GM19240 (cell line): ENCODE measurements at regions not wholly inside any gene's neighbourhood (a gene's known extent, or its start where the extent isn't known, plus 50 kb on each side); places are given as distances from the start of the nearest gene placed in this dataset.

Experiments used
- DNase-seq: peaks from one replicate; pipeline ENCODE4 v3.0.0; 2011; ENCODE audit warnings: low spot score; ENCODE audit not compliant: insufficient read length

DNA sequence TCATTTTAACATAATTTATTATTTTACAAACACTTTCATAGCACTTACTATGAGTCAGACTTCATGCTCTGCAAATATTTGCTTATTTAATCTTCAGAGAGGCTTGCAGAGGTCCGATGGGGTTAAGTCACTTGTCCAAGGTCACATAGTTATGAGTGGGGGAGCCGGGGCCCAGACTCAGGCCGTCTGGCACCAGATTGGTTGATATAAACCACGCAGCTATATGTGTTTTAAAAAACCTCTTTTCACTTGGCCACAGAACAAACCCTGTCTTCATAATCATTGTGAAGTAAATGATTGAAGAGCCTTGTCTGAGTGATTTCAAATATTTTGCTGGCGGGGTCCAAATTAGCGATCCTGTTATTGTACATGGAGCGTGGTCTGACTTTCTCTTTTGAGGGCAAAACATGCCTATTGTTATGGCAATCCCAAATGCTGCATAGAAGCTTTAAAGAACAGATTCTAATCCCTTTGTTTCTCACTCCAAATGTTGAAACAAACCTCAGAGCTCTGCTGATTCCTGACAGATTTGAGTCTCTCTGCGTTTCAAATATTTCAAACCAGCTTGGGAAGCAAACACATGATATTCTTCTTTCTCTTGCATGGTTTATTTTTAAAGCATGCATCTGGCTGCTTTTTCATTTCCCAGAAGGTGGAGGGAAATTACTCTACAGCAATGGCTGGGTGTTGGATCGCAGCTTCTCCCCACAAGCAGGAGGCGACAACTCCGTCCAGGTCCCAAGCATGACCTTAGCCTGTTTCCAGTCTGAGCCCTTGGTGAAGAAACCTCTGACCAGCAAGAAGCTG lies 142.4 kb downstream of the DDX1 start:
- no peak for DNase-seq

DNA sequence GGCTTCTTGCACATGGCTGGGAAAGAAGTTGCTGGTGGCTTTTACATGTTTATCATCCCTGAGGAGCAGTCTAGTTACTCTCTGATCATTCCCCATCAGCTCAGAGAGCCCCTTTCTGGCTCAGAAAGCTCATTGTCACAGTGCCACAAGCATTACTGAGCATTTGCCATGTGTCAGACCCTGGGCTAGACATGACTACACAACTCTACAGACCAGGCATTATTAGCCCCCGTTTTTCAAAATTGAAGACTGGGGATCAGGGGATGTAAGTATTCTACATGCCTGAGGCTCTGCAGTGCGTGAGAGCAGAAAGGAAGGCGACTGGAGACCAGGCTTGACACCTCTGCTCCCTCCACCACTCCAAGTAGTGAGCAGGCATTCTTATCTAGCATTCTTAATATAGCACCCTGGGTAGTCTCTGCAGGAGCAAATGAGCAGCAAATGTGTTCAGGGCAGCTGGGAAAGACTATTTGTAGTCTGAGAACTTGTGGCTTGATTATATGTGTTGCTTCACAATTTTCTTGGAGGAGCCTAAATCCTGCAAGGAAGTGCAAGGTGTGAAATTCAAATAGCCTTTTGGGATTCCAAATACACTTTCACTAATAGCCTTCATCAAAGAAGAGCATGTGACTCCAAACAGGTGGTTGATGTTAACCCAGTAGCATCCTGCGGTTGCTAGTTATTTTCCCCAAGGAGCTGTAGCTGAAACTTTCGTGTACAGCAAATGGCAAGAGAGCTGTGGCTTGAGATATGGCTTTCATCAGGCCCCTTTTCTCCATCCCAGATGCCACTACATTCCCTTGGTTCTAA lies 143.2 kb downstream of the DDX1 start:
- no peak for DNase-seq

DNA sequence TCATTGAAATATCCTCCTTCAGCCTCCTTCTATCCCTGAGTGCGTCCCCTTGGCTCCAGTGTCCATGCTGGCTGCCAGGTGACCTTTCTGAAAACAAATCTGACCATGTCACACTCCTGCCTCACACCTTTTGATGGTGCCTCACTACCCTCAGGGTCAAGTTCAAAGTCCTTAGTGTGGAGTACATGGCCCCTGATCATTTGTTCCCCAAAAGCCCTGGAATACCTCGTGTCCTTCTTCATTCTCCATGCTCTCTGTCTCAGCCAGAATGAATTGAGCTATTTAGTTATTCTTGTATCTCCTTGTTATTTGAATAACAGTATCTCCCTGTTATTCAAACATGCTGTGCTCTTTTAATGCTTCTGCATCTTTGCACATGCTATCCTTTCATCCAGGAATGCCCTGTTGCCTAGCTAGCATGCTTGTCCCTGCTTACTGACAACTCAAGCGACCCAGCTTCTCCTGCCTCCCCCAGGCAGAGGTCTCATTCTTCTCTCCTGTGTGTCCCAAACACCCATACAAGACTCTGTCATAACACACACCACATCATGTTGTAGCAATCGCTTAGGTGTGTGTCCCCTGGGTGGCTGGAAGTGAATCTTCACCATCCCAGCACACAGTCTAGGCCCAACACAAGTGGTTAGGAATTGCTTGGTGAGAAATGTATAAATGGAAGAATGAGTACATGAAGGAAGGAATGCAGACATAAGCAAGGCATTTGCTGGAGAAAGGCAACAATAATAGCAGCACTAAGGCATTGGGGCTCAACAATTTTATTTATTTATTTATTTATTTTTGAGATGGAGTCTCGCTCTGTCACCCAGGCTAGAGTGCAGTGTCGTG lies 144.0 kb downstream of the DDX1 start:
- no peak for DNase-seq

DNA sequence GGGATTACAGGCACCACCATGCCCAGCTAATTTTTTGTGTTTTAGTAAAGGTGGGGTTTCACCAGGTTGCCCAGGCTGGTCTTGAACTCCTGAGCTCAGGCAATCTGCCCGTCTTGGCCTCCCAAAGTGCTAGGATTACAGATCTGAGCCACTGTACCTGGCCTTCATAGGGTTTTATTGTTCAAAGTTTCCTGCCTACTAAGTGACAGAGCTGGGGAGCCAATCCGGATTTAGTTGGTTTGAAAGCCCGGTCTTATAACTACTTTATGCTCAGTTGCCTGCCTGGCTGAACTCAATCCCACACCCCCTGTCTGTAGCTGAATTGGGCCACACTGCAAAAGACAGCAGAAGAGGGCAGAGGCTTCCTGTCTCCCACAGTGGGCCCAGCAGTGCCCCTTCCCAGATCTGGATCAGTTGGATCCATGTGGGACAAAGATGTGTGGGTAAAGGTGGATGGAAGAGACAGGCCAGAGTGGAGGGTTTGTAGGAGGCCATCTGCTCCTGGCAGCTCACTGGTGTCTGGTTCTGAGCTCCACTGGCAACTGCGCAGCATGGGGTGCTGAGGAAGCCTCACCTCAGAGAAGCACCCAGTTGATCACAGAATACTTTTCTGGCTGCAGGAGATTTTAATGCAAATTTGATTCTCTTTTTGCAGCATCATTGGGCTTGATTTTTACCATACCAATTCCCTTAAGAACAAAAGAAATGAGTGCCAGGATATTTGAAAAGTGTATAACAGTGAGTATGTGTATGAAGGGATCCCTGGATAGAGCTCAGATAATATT lies 144.9 kb downstream of the DDX1 start:
- DNase-seq = no peak

DNA sequence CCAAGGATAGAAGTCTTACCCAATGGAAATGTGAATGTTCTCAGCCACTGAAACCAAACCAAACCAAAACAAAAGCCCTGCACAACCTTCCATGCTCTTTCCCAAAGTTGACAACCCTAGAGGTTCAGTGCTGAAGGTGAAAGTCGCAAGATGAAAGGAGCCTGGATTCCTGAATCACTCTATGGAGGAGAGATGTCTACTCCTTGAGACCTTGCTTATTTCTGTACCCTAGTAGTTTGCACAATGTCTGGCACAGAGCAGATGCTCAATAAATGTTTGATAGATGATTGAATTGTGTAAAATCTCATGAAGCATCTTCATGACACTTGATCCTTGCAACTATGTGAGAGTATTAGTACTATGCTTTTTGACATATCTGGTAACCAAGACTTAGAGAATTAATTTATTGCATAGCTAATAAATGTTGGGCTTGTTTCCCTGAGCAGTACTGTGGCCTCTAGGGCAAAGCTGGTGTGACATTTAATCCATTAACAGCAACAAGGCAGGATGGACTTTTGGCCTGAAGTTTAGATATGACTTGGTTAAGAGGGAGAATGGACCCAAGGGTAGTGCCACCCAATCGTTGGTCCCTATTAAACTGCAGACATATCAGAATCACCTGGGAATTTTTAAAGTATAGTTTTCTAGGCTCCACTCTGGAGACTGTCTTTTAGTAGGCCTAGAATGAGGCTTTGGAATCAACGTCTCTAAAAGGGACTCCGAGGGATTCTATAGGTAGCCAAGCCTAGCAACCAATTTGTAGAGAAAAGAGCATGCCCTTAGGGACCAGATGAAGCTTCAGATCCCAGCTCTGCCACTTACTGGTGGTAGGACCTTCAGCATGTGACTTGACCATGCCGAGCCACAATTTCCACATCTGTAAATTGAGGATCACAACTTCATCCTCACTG lies 145.9 kb downstream of the DDX1 start:
- DNase-seq = no peak

DNA sequence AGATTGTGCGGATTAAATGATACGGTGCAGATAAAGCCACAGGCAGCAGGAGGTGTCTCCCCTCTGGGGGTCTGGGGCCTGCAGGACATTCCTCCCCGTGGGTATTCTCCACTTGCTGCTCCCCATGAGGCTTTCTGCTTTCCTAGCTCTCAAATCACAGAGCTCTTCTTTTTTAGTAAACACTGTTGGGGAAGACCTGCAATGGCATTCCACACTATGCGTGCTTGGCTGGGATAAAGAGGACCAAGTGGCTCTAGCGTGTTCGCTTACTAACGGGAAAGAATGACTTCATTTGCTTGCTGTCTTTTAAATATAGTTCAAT lies 146.5 kb downstream of the DDX1 start:
- DNase-seq = no peak

DNA sequence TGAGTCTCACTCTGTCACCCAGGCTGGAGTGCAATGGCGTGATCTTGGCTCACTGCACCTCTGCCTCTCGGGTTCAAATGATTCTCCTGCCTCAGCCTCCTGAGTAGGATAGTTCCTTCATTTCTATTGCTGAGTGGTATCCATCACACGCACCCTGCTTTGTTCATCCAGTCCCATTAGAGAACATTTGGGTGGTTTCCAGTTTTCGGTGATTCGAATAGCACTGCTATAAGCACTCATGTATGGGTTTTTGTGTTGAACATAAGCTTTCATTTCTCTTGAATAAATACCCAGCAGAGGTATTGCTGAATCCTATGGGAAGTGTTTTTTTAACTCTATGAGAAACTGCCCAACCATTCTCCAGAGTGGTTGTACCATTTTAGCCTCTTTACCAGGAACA lies 147.3 kb downstream of the DDX1 start:
- DNase-seq = no peak

DNA sequence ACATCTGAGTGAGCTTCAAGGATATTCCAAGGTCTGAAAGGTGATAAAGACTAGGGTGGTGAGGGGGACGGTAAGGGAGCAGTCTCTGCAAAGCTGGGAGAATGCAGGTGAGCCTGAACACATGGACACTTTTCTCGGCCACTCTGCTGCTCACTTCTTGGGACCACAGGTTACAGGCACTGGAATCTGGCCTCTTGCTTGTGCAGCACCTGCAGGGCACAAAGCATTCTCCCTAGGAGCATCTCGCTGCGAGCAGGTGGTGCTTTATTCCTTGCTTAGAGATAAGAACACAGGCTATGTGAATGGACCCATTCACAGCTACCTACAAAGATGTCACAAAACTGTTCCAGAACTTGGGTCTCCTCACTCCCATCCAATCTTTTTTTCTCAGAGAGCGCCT lies 153.2 kb downstream of the DDX1 start:
- DNase-seq = no peak

DNA sequence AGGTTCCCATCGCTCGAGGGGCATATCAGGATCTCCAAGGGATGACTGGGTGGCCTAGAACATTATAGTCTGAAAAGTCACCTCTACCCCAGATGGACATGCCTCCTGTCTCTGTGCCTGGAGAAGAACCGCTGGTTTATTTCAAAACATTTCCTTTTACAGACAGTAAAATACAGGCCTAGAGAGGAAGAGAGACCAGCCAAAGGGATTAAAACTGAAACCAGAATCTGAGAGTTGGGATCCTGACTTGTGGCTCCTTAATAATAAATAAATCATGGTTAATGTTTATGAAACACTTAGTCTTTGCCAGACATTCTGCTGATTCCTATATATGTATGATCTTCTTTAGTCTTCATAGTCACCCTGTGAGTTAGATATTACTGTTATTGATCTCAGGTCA lies 153.7 kb downstream of the DDX1 start:
- no peak for DNase-seq

DNA sequence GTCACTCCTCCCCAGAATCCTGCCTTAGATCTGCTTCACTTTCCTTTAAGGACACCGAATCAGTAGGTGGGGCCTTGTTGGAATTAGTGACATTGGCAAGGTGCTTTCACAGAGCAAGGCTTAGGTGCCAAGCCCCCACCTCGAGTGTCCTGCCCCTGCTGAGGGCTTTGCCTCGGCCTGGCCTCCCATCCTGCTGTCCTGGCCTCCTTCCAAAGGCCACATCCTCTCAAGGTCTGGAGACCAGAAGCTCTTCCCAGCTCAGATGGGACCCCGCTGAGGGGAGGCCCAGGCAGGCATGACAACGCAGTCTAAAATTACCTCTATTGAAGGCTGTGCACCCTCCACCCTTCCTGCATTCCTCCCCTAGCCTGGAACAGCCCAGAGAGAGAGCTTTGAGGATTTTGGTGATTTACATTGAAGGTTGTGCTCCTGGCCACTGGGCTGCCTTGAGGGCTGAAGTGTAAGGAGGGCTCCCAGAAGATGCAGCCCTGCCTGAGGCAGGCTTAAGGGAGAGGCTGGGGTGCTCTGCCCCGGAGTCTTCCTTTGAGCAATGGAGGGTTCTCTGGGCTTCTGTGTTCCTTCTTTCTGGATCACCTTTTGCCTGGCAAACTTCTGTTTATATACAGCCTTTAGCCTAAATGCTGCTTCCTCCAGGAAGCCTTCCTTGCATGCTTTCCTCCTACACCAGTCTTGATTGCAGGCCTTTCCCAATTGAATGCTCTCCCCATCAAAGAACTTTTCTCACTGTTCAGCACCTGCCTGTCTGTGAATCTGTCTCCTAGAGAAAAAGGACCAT lies 154.4 kb downstream of the DDX1 start:
- no peak for DNase-seq

DNA sequence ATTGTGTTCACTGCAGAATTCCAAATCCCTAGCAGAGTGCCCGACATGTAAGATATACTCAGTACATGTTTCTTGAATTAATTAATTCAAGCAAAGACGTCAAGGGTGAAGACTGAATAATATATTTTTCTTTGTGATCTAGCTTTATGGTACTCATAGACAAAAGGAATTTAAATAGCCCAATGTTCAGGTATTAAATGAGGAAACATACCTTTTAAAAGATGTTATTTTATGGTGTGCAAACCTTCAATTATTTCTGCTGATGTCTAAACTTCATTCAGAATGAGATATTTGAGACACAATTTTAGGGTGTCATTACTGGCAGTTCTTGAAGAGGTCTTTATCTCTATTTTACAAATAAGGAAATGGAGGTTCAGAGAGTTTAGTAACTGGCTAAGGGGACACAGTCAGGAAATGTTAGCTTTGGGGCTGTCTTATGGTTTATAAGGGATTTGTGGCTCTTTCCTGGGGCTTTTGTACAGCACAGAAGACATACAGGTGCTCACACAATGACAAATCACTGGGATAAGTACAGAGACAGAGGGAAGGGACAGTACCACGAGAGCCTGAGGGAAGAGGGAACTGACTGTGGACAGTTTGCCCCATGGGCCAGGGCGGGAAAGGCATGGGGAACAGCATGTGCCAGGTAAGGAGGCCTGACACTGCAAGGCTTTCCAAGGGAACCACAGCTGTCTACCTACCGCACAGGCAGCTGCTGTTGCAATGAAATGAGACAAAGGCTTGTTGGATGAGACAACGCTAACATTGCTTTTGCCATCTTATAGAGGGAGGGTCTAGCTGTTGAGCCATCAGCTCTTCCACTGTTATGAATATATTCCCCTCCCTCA lies 155.3 kb downstream of the DDX1 start:
- DNase-seq = no peak

DNA sequence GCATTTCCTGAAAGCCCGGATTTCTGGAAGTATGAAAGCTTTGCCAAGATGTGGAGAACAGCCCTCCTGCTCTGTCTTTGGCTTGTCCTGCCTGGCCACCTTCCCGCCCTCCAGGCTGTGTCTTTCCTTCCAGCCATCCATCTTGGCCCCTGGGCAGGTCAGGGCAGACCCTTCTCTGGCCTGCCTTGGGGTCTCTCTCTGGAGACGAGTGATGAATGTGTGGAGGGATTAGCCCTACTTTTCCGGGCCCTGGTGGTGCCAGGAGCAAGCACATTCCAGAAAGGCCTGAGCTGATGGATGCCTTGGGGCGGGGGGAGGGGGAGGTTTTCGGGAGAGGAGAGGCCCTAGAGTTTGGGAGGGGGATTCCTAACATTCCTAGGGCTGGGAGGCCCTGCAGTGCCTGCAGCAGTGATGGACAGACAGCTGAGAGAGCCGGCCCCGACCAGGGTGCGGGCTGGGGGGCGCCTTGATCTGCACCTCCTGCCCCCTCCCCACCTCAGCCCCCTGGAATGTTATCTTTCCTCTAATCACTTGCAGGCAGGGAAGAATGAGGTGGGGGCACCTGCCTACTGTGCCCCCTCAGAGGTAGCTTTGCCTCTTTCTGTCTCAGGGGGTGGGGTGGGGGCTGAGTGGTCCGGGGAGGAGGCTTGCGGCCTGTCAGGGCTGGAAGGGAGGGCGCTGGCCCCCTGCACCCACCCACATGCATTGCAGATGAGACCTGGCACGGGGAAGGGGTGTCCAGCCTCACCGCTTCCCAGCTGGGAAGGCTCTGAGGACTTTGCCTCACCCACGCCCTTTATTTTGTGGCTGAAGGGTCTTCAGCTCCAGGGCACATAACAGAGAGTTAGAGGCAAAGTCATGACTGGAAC lies 156.2 kb downstream of the DDX1 start:
- DNase-seq = no peak

DNA sequence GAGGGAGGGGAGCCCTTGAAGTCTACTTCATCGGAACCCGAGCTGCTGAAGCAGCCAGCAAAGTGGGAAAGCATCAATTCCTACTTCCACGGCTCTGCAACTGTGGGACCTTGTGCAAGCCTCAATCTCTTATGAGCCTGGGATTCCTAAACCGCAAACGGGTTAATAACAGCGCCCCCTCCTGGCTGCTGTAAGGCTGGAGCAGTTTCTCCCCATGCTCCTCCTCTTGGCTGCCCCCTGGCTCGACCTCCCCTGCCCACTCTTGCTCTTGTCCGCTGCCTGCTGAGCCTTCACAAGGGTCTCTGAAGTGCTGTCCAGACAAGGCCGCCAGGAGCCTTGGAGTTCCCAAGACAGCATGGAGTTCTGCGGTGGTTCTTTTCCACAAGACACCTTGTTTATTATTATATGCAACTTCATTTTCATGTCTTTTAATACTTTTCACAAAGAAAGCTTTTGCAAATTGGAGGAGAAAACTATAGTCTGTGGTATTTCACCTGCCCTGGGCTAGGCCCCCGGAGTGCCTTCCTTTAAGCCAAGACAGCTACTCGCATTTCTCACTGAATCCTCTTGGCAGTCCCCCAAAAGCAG lies 157.2 kb downstream of the DDX1 start:
- no peak for DNase-seq

DNA sequence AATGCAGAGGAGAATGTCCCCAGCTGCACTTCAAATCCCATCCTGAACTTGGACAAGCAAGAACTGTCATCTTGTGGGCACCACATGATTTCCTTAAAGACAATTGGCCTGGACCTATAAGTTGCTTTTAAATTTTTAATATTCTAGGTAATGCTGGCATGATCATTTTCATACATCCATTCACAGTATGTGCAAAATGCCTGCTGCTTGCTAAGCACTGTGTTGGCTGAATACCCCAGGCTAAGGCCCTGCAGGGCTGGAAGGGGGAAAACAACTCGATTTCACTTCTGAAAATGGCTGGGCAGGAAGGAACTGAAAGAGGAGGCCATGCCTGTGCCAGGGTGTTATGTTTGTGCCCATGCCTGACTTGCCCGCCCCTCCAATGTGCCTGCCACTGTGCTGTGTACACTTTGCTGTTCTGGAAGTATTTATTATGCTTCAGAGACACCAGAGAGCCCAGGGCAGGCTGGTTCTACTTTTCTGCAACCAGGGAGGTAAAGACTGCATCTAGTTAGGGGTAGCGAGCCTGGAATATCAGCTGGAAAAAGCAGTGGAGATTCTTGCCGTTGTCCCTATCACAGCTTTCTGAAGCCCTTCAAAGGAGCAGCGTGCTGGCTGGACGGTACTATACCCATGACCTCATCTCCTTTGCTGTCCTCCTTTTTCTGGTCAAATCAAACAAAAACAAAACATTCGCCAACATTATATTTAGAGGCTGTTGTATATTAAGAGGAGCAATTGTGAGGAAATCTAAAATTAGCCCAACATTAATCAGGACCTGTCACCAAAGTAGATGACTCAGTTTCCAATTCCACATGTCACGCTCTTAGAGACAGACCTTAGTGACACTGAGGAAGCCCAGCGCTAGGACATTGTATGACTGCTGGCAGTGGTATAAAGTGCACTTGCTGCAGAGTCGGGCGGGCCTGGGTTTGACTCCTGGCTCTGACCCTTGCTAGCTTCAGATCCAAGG lies 158.1 kb downstream of the DDX1 start:
- no peak for DNase-seq

DNA sequence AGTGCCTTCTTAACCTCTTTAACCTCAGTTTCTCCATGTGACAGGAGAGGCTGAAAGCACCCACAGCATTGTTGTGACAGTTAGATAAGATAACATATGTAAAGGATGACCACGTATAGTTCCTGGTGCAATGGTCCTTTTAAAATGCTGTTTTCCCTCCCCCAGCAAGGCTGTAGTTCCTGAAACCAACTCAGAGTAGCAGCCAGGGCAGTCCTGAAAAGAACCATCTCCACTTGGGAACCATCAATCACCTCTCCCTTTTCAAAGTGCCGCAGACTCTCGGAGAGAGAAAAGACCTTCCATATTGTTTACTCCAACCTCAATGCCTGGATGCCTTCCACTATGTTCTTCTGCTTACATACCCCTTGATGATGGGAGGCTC lies 158.8 kb downstream of the DDX1 start:
- no peak for DNase-seq

DNA sequence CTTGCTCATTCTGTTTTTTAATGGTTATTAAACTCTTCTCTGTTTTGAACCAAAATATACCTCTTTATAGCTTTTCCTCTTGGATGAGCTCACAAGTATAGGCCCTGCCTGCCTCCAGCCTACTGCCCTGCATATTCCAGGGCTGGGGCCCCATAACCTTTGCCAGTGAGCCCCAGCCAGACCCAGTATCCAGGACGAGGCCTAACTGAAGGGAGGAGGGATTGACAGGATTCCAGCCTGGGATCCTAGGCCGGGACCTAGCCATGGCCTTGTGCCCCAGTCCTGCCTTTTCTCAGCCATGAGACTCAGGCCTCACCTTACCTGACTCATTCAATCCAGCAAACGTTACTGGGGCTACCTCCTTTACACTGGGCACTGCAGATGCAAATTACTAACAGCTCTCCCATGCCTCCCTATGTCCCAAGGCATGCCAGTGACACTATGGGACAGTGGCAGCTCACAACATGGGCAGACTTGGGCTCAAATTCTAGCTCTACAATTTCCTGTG lies 159.2 kb downstream of the DDX1 start:
- DNase-seq = no peak
